Neural cell (in vitro differentiated cells): ENCODE measurements at regions not wholly inside any gene's neighbourhood (a gene's known extent, or its start where the extent isn't known, plus 50 kb on each side); places are given as distances from the start of the nearest gene placed in this dataset.

ENCODE experiments used
- EP300 ChIP-seq: fragments of 450-650 bp; conservative IDR thresholded peaks from 2 replicates; pipeline ENCODE4 v1.6.1; 2014; ENCODE audit warnings: antibody characterized with exemption, mild to moderate bottlenecking, moderate library complexity; ENCODE audit not compliant: poor library complexity, severe bottlenecking
- EZH2 ChIP-seq: fragments of 200-600, 300-800 bp; shearing (Covaris generic), sonication (generic); IDR thresholded peaks from 2 replicates; pipeline ENCODE4 v1.6.1; 2014; ENCODE audit warnings: antibody characterized with exemption, low read length, borderline replicate concordance, mild to moderate bottlenecking; ENCODE audit not compliant: insufficient read depth, poor library complexity, severe bottlenecking
- POLR2AphosphoS5 ChIP-seq: IDR thresholded peaks from 2 replicates; pipeline ENCODE4 v1.6.1; 2012
- RAD21 ChIP-seq: fragments of 450-650 bp; conservative IDR thresholded peaks from 2 replicates; pipeline ENCODE4 v1.6.1; 2014; ENCODE audit warnings: antibody characterized with exemption, mild to moderate bottlenecking, moderate library complexity
- SMC3 ChIP-seq: fragments of 450-650 bp; conservative IDR thresholded peaks from 2 replicates; pipeline ENCODE4 v1.6.1; 2014; ENCODE audit warnings: antibody characterized with exemption, mild to moderate bottlenecking, moderate library complexity; ENCODE audit not compliant: poor library complexity
- TF ChIP-seq, protein P1 (sequence below): fragments of 450-650 bp; IDR thresholded peaks from 2 replicates; pipeline ENCODE4 v1.5.1; 2014; ENCODE audit warnings: antibody characterized with exemption, mild to moderate bottlenecking, moderate library complexity; ENCODE audit not compliant: poor library complexity, severe bottlenecking
- TF ChIP-seq, protein P2 (sequence below): IDR thresholded peaks from 2 replicates; pipeline ENCODE4 v1.6.1; 2012; ENCODE audit warnings: borderline replicate concordance

DNA sequence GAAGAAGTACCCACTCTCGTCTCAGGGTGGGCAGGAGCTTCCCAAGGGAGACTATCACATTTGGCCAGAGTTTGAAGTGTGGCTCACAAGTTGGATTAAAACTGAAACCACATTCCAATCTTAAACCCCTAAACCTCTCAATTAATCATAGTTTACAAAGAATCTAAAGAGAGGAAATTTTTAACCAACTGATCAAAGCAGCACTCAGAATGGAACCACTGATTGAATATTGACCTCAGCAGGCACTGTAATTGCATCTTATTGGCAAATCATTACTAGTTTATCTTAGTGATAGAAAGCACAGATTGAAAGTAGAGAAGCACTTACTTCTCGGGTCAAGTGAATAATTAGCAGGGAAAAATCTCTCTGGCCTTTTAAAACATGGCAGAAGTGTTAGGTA, 491.6 kb downstream of the TOX3 start:
- TF ChIP-seq, protein P1, sequence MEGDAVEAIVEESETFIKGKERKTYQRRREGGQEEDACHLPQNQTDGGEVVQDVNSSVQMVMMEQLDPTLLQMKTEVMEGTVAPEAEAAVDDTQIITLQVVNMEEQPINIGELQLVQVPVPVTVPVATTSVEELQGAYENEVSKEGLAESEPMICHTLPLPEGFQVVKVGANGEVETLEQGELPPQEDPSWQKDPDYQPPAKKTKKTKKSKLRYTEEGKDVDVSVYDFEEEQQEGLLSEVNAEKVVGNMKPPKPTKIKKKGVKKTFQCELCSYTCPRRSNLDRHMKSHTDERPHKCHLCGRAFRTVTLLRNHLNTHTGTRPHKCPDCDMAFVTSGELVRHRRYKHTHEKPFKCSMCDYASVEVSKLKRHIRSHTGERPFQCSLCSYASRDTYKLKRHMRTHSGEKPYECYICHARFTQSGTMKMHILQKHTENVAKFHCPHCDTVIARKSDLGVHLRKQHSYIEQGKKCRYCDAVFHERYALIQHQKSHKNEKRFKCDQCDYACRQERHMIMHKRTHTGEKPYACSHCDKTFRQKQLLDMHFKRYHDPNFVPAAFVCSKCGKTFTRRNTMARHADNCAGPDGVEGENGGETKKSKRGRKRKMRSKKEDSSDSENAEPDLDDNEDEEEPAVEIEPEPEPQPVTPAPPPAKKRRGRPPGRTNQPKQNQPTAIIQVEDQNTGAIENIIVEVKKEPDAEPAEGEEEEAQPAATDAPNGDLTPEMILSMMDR = no peak
- TF ChIP-seq POLR2AphosphoS5 = no peak
- TF ChIP-seq RAD21 = no peak
- no peak for TF ChIP-seq EZH2
- TF ChIP-seq, protein P2, sequence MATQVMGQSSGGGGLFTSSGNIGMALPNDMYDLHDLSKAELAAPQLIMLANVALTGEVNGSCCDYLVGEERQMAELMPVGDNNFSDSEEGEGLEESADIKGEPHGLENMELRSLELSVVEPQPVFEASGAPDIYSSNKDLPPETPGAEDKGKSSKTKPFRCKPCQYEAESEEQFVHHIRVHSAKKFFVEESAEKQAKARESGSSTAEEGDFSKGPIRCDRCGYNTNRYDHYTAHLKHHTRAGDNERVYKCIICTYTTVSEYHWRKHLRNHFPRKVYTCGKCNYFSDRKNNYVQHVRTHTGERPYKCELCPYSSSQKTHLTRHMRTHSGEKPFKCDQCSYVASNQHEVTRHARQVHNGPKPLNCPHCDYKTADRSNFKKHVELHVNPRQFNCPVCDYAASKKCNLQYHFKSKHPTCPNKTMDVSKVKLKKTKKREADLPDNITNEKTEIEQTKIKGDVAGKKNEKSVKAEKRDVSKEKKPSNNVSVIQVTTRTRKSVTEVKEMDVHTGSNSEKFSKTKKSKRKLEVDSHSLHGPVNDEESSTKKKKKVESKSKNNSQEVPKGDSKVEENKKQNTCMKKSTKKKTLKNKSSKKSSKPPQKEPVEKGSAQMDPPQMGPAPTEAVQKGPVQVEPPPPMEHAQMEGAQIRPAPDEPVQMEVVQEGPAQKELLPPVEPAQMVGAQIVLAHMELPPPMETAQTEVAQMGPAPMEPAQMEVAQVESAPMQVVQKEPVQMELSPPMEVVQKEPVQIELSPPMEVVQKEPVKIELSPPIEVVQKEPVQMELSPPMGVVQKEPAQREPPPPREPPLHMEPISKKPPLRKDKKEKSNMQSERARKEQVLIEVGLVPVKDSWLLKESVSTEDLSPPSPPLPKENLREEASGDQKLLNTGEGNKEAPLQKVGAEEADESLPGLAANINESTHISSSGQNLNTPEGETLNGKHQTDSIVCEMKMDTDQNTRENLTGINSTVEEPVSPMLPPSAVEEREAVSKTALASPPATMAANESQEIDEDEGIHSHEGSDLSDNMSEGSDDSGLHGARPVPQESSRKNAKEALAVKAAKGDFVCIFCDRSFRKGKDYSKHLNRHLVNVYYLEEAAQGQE = no peak
- no peak for TF ChIP-seq SMC3
- no peak for TF ChIP-seq EP300
